A549 (cell line): ENCODE measurements at regions not wholly inside any gene's neighbourhood (a gene's known extent, or its start where the extent isn't known, plus 50 kb on each side); places are given as distances from the start of the nearest gene placed in this dataset.

Source experiments
- ATAC-seq, 2 experiments: fragments of 200-7000 bp in 1 of 2; fragments of >200 bp in 1 of 2; cut with Nextera tagmentation in 1 of 2; cut with Tn5 transposase in 1 of 2; 3 replicates each; pipeline versions ENCODE4 v1.8.0 to v1.9.1; 2018 to 2020; ENCODE audit warnings: mild to moderate bottlenecking in 1 of 2, moderate library complexity in 1 of 2
- CTCF ChIA-PET: fragments of 300-600 bp; sonication (Branson Sonifier 250); formaldehyde crosslinking; extraction: SDS; loops from one replicate; lab custom pipeline; 2021; ENCODE audit warnings: antibody characterized with exemption, inconsistent platforms; lab: Yijun Ruan, JAX
- POLR2A ChIA-PET: fragments of 350-600 bp; formaldehyde crosslinking; extraction: SDS; loops from one replicate; lab custom pipeline; 2021; ENCODE audit warnings: antibody characterized with exemption, inconsistent platforms; lab: Yijun Ruan, JAX
- DNase-seq, 2 experiments: peaks; one replicate each; pipeline versions ENCODE4 v3.0.0 to v3.0.0-alpha.2; 2011 to 2016; ENCODE audit warnings: low read depth in 1 of 2, low spot score in 1 of 2
- FAIRE-seq: peaks from 2 replicates; lab custom pipeline; 2011; peaks lifted over from hg19 to GRCh38; lab: Jason Lieb, UNC
- H3K27ac ChIP-seq, 2 experiments: fragments of >200 bp; sonication (Bioruptor Twin); formaldehyde crosslinking; 3 replicates each; pipeline ENCODE4 v1.5.1; 2016 to 2017
- H3K4me1 ChIP-seq: fragments of >200 bp; sonication (Bioruptor Twin); formaldehyde crosslinking; 3 replicates; pipeline ENCODE4 v1.6.1; 2016
- H3K4me2 ChIP-seq: fragments of >200 bp; sonication (Bioruptor Twin); formaldehyde crosslinking; 3 replicates; pipeline ENCODE4 v1.6.1; 2016
- H3K4me3 ChIP-seq: fragments of >200 bp; sonication (Bioruptor Twin); formaldehyde crosslinking; 3 replicates; pipeline ENCODE4 v1.5.1; 2016
- H3K9me3 ChIP-seq: fragments of >200 bp; sonication (Bioruptor Twin); formaldehyde crosslinking; 3 replicates; pipeline ENCODE4 v1.6.1; 2016
- BCL3 ChIP-seq: fragments of >200 bp; sonication (Bioruptor Twin); formaldehyde crosslinking; IDR thresholded peaks from 3 replicates; pipeline ENCODE4 v1.6.1; 2016
- BHLHE40 ChIP-seq: IDR thresholded peaks from 2 replicates; pipeline ENCODE4 v1.6.1; 2012; ENCODE audit warnings: low read depth, low read length, inconsistent platforms
- EHF ChIP-seq: fragments of 250-450 bp; sonication (Bioruptor Pico); IDR thresholded peaks from 2 replicates; pipeline ENCODE4 v1.5.0; 2020; ENCODE audit warnings: mild to moderate bottlenecking
- EHMT2 ChIP-seq: fragments of 200-600 bp; sonication (generic); IDR thresholded peaks from 2 replicates; pipeline ENCODE4 v1.6.1; 2016; ENCODE audit warnings: antibody characterized with exemption, low read depth, mild to moderate bottlenecking, moderate library complexity
- ELK1 ChIP-seq: fragments of 150-350 bp; IDR thresholded peaks from 2 replicates; pipeline ENCODE4 v1.6.1; 2014; ENCODE audit warnings: low read depth, mild to moderate bottlenecking, low read length
- FOSL2 ChIP-seq, 2 experiments: fragments of 450-650 bp in 1 of 2; fragments of >200 bp in 1 of 2; sonication (Bioruptor Twin) in 1 of 2; formaldehyde crosslinking; IDR thresholded peaks; 2 replicates each; pipeline versions ENCODE4 v1.5.0 to v1.6.1; 2016 to 2020; ENCODE audit warnings: mild to moderate bottlenecking in 1 of 2, moderate library complexity in 1 of 2
- GATA3 ChIP-seq: IDR thresholded peaks from 2 replicates; pipeline ENCODE4 v1.6.1; 2012; ENCODE audit warnings: borderline replicate concordance
- HEYL ChIP-seq: fragments of 250-450 bp; sonication (Bioruptor Pico); IDR thresholded peaks from 2 replicates; pipeline ENCODE4 v1.8.0; 2021; ENCODE audit warnings: mild to moderate bottlenecking, moderate library complexity
- HMGXB4 ChIP-seq: fragments of 250-450 bp; sonication (Bioruptor Pico); IDR thresholded peaks from 2 replicates; pipeline ENCODE4 v1.5.0; 2021; ENCODE audit warnings: mild to moderate bottlenecking, moderate library complexity, borderline replicate concordance
- HOXB13 ChIP-seq: fragments of 250-450 bp; sonication (Bioruptor Pico); IDR thresholded peaks from 2 replicates; pipeline ENCODE4 v1.5.0; 2020; ENCODE audit warnings: low read depth, mild to moderate bottlenecking, moderate library complexity
- KDM1A ChIP-seq: fragments of 200-600 bp; sonication (generic); IDR thresholded peaks from 2 replicates; pipeline ENCODE4 v1.6.1; 2016; ENCODE audit warnings: low read depth, mild to moderate bottlenecking
- MAFK ChIP-seq: fragments of 450-650 bp; IDR thresholded peaks from 2 replicates; pipeline ENCODE4 v1.6.1; 2014; ENCODE audit not compliant: partially characterized antibody
- MAX ChIP-seq: IDR thresholded peaks from 2 replicates; pipeline ENCODE4 v1.6.1; 2012
- MAZ ChIP-seq: fragments of 150-350 bp; IDR thresholded peaks from 2 replicates; pipeline ENCODE4 v1.6.1; 2014; ENCODE audit warnings: antibody characterized with exemption, low read depth, low read length, borderline replicate concordance
- PBX3 ChIP-seq: IDR thresholded peaks from 2 replicates; pipeline ENCODE4 v1.6.1; 2012
- PHF8 ChIP-seq: fragments of 200-600 bp; sonication (generic); IDR thresholded peaks from 2 replicates; pipeline ENCODE4 v1.6.1; 2016; ENCODE audit warnings: low read depth, mild to moderate bottlenecking, antibody characterized with exemption, moderate library complexity, borderline replicate concordance
- RAD21 ChIP-seq, 2 experiments: fragments of >200 bp in 1 of 2; sonication (Bioruptor Twin) in 1 of 2; formaldehyde crosslinking in 1 of 2; IDR thresholded peaks in 1 of 2; conservative IDR thresholded peaks in 1 of 2; 2 replicates in 1 of 2; 3 replicates in 1 of 2; pipeline ENCODE4 v1.6.1; 2012 to 2018; ENCODE audit warnings: inconsistent platforms in 1 of 2
- TP53 ChIP-seq: fragments of 250-450 bp; sonication (Bioruptor Pico); IDR thresholded peaks from 2 replicates; pipeline ENCODE4 v1.5.0; 2021; ENCODE audit warnings: mild to moderate bottlenecking, moderate library complexity
- USF2 ChIP-seq: fragments of 450-650 bp; IDR thresholded peaks from 2 replicates; pipeline ENCODE4 v1.6.1; 2014; ENCODE audit warnings: antibody characterized with exemption
- ZC3H11A ChIP-seq: fragments of 450-650 bp; IDR thresholded peaks from 2 replicates; pipeline ENCODE4 v1.6.1; 2014; ENCODE audit warnings: antibody characterized with exemption, mild to moderate bottlenecking
- ZNF302 ChIP-seq: fragments of 250-450 bp; sonication (Bioruptor Pico); IDR thresholded peaks from 2 replicates; pipeline ENCODE4 v1.9.0; 2021; ENCODE audit warnings: inconsistent platforms, mild to moderate bottlenecking, moderate library complexity
- WGBS: methylation state at CpG from one replicate; pipeline ENCODE4 v1.1.6; 2017; ENCODE audit errors: missing lambda C conversion rate; 5-methylcytosine and 5-hydroxymethylcytosine counted together

GRCh38 chr2:217040099-217040498 is 180.2 kb upstream of the TNP1 start (continued):
- no peak for TF ChIP-seq HMGXB4 (CRISPR knock-in tag)
- TF ChIP-seq FOSL2 (IDR thresholded peaks at IDR 0.05): no peak
- TF ChIP-seq FOSL2 (CRISPR knock-in tag; IDR thresholded peaks at IDR 0.05): no peak
- TF ChIP-seq ZC3H11A: no peak
- TF ChIP-seq TP53 (CRISPR knock-in tag): no peak
- no peak for TF ChIP-seq USF2
- no peak for TF ChIP-seq PBX3
- no peak for TF ChIP-seq EHMT2
- no peak for TF ChIP-seq HEYL (CRISPR knock-in tag)

- Histone ChIP-seq H3K4me2 (no peak overlapping the region), H3K4me3 (no peak overlapping the region), H3K9me3 (no peaks in the 10 kb centered on the region), H3K4me1 (no peaks in the 10 kb centered on the region), H3K27ac (no peak overlapping the region)
- DNase-seq (no peak), ATAC-seq (no peak), FAIRE-seq (no peak)
- CTCF ChIA-PET: no interaction called here
- TF ChIP-seq MAFK (no peak), ZC3H11A (no peak), RAD21 (conservative IDR thresholded peaks at IDR 0.05 in 1 of 2, IDR thresholded peaks at IDR 0.05 in 1 of 2) (no peak), GATA3 (no peak), ZNF302 (CRISPR knock-in tag) (no peak), KDM1A (no peak), EHF (CRISPR knock-in tag) (no peak), BCL3 (no peak), MAZ (no peak), ELK1 (no peak)
- 13% methylated on average over 2 of the region's 2 CpGs for WGBS
- POLR2A ChIA-PET: no interaction called here
These were observed 178.1 kb upstream of the TNP1 start for GRCh38 chr2:217038001-217038400.

- ATAC-seq (no peak), FAIRE-seq (no peak), DNase-seq (no peak)
- CTCF ChIA-PET: no interaction called here
- POLR2A ChIA-PET: no interaction called here
- Histone ChIP-seq H3K4me2 (no peak overlapping the region), H3K4me3 (no peak overlapping the region), H3K9me3 (no peaks in the 10 kb centered on the region), H3K27ac (no peak overlapping the region), H3K4me1 (no peaks in the 10 kb centered on the region)
- 53% methylated on average over 3 of the region's 3 CpGs for WGBS
- TF ChIP-seq ELK1 (no peak), BHLHE40 (no peak), HOXB13 (CRISPR knock-in tag) (no peak), MAX (no peak), HMGXB4 (CRISPR knock-in tag) (no peak), PHF8 (no peak)
These were observed 177.5 kb upstream of the TNP1 start for GRCh38 chr2:217037353-217037752.
